ENCODE measurements at regions not wholly inside any gene's neighbourhood (a gene's known extent, or its start where the extent isn't known, plus 50 kb on each side); places are given as distances from the start of the nearest gene placed in this dataset.
"Not testable (repeated sequence)": the region's sequence is repeated elsewhere in the genome, so short reads cannot be mapped to it uniquely, and the experiment has no call there.

DNA sequence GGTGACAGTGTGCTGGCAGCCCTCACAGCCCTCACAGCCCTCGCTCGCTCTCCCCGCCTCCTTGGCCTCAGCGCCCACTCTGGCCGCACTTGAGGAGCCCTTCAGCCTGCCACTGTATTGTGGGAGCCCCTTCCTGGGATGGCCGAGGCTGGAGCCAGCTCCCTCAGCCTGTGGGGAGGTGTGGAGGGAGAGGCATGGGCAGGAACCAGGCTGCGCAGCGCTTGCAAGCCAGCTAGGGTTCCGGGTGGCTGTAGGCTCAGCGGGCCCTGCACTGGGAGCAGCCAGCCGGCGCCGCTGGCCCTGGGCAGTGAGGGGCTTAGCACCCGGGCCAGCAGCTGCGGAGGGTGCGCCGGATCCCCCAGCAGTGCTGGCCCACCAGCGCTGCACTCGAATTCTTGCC lies 177.0 kb downstream of the MSX2 start:
- Histone ChIP-seq H3K27ac (ENCODE audit: insufficient read depth in 1 of 2, low read depth in 1 of 2, low read length in 2 of 2, poor library complexity in 1 of 2, severe bottlenecking in 2 of 2) (no peak overlapping the region), H3K9me3 (ENCODE audit: control extremely low read depth in 1 of 5, control insufficient read depth in 4 of 5, insufficient read depth in 2 of 5, low read depth in 1 of 5, low read length in 4 of 5) (peaks cover 0 to 5% (median 0%) of the 10 kb centered on the region in 5 experiments), H3K27me3 (replicated peaks in 2 of 5; ENCODE audit: control insufficient read depth in 4 of 5, insufficient read depth in 5 of 5, low read length in 4 of 5) (no peaks in the 10 kb centered on the region), H3K36me3 (ENCODE audit: control insufficient read depth in 4 of 4, insufficient read depth in 4 of 4, low read length in 3 of 4) (no peaks in the 10 kb centered on the region), H3K4me1 (ENCODE audit: control extremely low read depth in 1 of 4, control insufficient read depth in 4 of 4, insufficient read depth in 4 of 4, low read length in 3 of 4) (peaks cover 0 to 9% (median 0%) of the 10 kb centered on the region in 4 experiments), H3K4me3 (ENCODE audit: control insufficient read depth in 1 of 7, extremely low read depth in 1 of 7, insufficient read depth in 4 of 7, low read depth in 2 of 7, low read length in 6 of 7) (no peak overlapping the region)
- DNase-seq: no peak
- CTCF ChIA-PET: interaction anchor here (1.6 kb wide), 1 partner anchor 9 kb away, joined by 7 read pairs; no protein-coding TSS in a partner anchor
- WGBS (ENCODE audit: insufficient coverage): 98% methylated on average over 14 of the region's 19 CpGs
- POLR2A ChIA-PET: no interaction called here

DNA sequence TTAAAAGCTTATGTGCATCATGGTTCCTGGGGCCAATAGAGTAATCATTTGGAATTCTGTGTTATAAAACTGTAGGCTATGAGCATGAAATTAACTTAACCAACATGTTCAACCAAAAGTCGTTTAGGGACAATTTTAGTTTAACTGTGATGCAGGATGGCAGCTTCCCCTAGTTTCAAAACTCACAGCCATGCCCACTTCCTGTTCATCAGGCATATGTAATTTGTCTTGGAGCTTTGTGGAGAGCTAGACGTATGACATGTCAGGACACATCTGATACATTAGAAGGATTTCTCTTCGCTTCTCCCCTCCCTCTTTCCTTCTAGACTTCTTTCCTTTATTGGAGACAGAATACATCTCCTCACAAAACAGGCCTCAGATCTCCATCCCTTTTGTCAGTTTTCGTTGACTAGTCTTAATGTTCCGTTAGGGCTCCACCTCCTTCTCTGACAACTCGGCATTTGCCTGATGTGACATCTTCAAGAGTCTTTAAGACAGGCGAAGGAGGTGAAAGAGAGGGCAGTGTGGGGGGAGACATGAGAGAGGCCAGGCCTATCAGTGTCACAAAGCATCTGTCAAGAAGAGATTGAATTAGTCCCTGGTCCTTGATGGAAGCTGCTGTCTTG lies 176.0 kb downstream of the MSX2 start:
- Histone ChIP-seq H3K36me3 (ENCODE audit: control insufficient read depth in 4 of 4, insufficient read depth in 4 of 4, low read length in 3 of 4) (no peaks in the 10 kb centered on the region), H3K4me3 (ENCODE audit: control insufficient read depth in 1 of 7, extremely low read depth in 1 of 7, insufficient read depth in 4 of 7, low read depth in 2 of 7, low read length in 6 of 7) (no peak overlapping the region), H3K4me1 (ENCODE audit: control extremely low read depth in 1 of 4, control insufficient read depth in 4 of 4, insufficient read depth in 4 of 4, low read length in 3 of 4) (peaks cover 0 to 9% (median 0%) of the 10 kb centered on the region in 4 experiments), H3K9me3 (ENCODE audit: control extremely low read depth in 1 of 5, control insufficient read depth in 4 of 5, insufficient read depth in 2 of 5, low read depth in 1 of 5, low read length in 4 of 5) (peaks cover 0 to 1% (median 0%) of the 10 kb centered on the region in 5 experiments), H3K27ac (ENCODE audit: insufficient read depth in 1 of 2, low read depth in 1 of 2, low read length in 2 of 2, poor library complexity in 1 of 2, severe bottlenecking in 2 of 2) (no peak overlapping the region), H3K27me3 (replicated peaks in 2 of 5; ENCODE audit: control insufficient read depth in 4 of 5, insufficient read depth in 5 of 5, low read length in 4 of 5) (no peaks in the 10 kb centered on the region)
- peak in 2 of 3 donors; percentile 52 to 58 for DNase-seq
- 49% methylated on average over 5 of the region's 7 CpGs for WGBS (ENCODE audit: insufficient coverage)
- ChIA-PET POLR2A (no interaction called here), CTCF (interaction anchor here (1.6 kb wide), 1 partner anchor 10 kb away, joined by 7 read pairs; no protein-coding TSS in a partner anchor)

- Histone ChIP-seq H3K27ac (ENCODE audit: insufficient read depth in 1 of 2, low read depth in 1 of 2, low read length in 2 of 2, poor library complexity in 1 of 2, severe bottlenecking in 2 of 2) (no peak overlapping the region), H3K4me3 (ENCODE audit: control insufficient read depth in 1 of 7, extremely low read depth in 1 of 7, insufficient read depth in 4 of 7, low read depth in 2 of 7, low read length in 6 of 7) (no peak overlapping the region), H3K9me3 (ENCODE audit: control extremely low read depth in 1 of 5, control insufficient read depth in 4 of 5, insufficient read depth in 2 of 5, low read depth in 1 of 5, low read length in 4 of 5) (no peaks in the 10 kb centered on the region), H3K4me1 (ENCODE audit: control extremely low read depth in 1 of 4, control insufficient read depth in 4 of 4, insufficient read depth in 4 of 4, low read length in 3 of 4) (peaks cover 0 to 9% (median 0%) of the 10 kb centered on the region in 4 experiments), H3K27me3 (replicated peaks in 2 of 5; ENCODE audit: control insufficient read depth in 4 of 5, insufficient read depth in 5 of 5, low read length in 4 of 5) (no peaks in the 10 kb centered on the region), H3K36me3 (ENCODE audit: control insufficient read depth in 4 of 4, insufficient read depth in 4 of 4, low read length in 3 of 4) (no peaks in the 10 kb centered on the region)
- 98% methylated on average over 3 of the region's 4 CpGs for WGBS (ENCODE audit: insufficient coverage)
- DNase-seq: no peak
- ChIA-PET CTCF (no interaction called here), POLR2A (no interaction called here)
These were observed 173.0 kb downstream of the MSX2 start for GRCh38 chr5:174897281-174897950.

DNA sequence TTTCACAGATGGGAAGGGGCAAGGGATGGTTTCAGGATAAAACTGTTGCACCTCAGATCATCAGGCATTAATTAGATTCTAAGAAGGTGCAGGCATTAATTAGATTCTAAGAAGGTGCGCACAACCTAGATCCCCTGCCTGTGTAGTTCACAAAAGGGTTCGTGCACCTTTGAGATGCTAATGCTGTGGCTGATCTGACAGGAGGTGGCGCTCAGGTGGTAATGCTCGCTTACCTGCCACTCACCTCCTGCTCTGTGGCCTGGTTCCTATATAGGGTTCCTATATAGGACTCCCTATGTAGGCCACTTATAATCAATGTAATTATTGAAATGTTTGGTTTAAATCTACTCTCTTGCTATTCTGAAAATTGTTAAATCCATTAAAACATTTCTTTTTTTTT lies 171.0 kb downstream of the MSX2 start:
- Histone ChIP-seq H3K4me3 (ENCODE audit: control insufficient read depth in 1 of 7, extremely low read depth in 1 of 7, insufficient read depth in 4 of 7, low read depth in 2 of 7, low read length in 6 of 7) (no peak overlapping the region), H3K9me3 (ENCODE audit: control extremely low read depth in 1 of 5, control insufficient read depth in 4 of 5, insufficient read depth in 2 of 5, low read depth in 1 of 5, low read length in 4 of 5) (peaks cover 0 to 6% (median 0%) of the 10 kb centered on the region in 5 experiments), H3K4me1 (ENCODE audit: control extremely low read depth in 1 of 4, control insufficient read depth in 4 of 4, insufficient read depth in 4 of 4, low read length in 3 of 4) (peaks cover 0 to 5% (median 0%) of the 10 kb centered on the region in 4 experiments), H3K27me3 (replicated peaks in 2 of 5; ENCODE audit: control insufficient read depth in 4 of 5, insufficient read depth in 5 of 5, low read length in 4 of 5) (no peaks in the 10 kb centered on the region), H3K36me3 (ENCODE audit: control insufficient read depth in 4 of 4, insufficient read depth in 4 of 4, low read length in 3 of 4) (no peaks in the 10 kb centered on the region), H3K27ac (ENCODE audit: insufficient read depth in 1 of 2, low read depth in 1 of 2, low read length in 2 of 2, poor library complexity in 1 of 2, severe bottlenecking in 2 of 2) (no peak overlapping the region)
- DNase-seq: no peak
- POLR2A ChIA-PET: no interaction called here
- 90% methylated on average over 2 of the region's 4 CpGs for WGBS (ENCODE audit: insufficient coverage)
- CTCF ChIA-PET: no interaction called here

- no peaks in the 10 kb centered on the region for H3K4me1 ChIP-seq (ENCODE audit: control extremely low read depth in 1 of 4, control insufficient read depth in 4 of 4, insufficient read depth in 4 of 4, low read length in 3 of 4)
- no peak overlapping the region for H3K4me3 ChIP-seq (ENCODE audit: control insufficient read depth in 1 of 7, extremely low read depth in 1 of 7, insufficient read depth in 4 of 7, low read depth in 2 of 7, low read length in 6 of 7)
- POLR2A ChIA-PET: no interaction called here
- no peak overlapping the region for H3K27ac ChIP-seq (ENCODE audit: insufficient read depth in 1 of 2, low read depth in 1 of 2, low read length in 2 of 2, poor library complexity in 1 of 2, severe bottlenecking in 2 of 2)
- no peak for DNase-seq
- no peaks in the 10 kb centered on the region for H3K36me3 ChIP-seq (ENCODE audit: control insufficient read depth in 4 of 4, insufficient read depth in 4 of 4, low read length in 3 of 4)
- peaks cover 0 to 6% (median 1%) of the 10 kb centered on the region in 5 experiments for H3K9me3 ChIP-seq (ENCODE audit: control extremely low read depth in 1 of 5, control insufficient read depth in 4 of 5, insufficient read depth in 2 of 5, low read depth in 1 of 5, low read length in 4 of 5)
- WGBS (ENCODE audit: insufficient coverage): 100% methylated on average over 3 of the region's 7 CpGs
- no peaks in the 10 kb centered on the region for H3K27me3 ChIP-seq (replicated peaks in 2 of 5; ENCODE audit: control insufficient read depth in 4 of 5, insufficient read depth in 5 of 5, low read length in 4 of 5)
- CTCF ChIA-PET: no interaction called here
These were observed 168.4 kb downstream of the MSX2 start for GRCh38 chr5:174892742-174893141.

GRCh38 chr5:174880412-174881200 lies 156.2 kb downstream of the MSX2 start:
- H3K36me3 ChIP-seq (ENCODE audit: control insufficient read depth in 4 of 4, insufficient read depth in 4 of 4, low read length in 3 of 4); POLR2A ChIA-PET; H3K27ac ChIP-seq (ENCODE audit: insufficient read depth in 1 of 2, low read depth in 1 of 2, low read length in 2 of 2, poor library complexity in 1 of 2, severe bottlenecking in 2 of 2); DNase-seq; H3K4me3 ChIP-seq (ENCODE audit: control insufficient read depth in 1 of 7, extremely low read depth in 1 of 7, insufficient read depth in 4 of 7, low read depth in 2 of 7, low read length in 6 of 7); H3K27me3 ChIP-seq (replicated peaks in 2 of 5; ENCODE audit: control insufficient read depth in 4 of 5, insufficient read depth in 5 of 5, low read length in 4 of 5); H3K9me3 ChIP-seq (ENCODE audit: control extremely low read depth in 1 of 5, control insufficient read depth in 4 of 5, insufficient read depth in 2 of 5, low read depth in 1 of 5, low read length in 4 of 5); H3K4me1 ChIP-seq (ENCODE audit: control extremely low read depth in 1 of 4, control insufficient read depth in 4 of 4, insufficient read depth in 4 of 4, low read length in 3 of 4); CTCF ChIA-PET: not testable (repeated sequence)
- 95% methylated on average over 24 of the region's 40 CpGs for WGBS (ENCODE audit: insufficient coverage)

DNA sequence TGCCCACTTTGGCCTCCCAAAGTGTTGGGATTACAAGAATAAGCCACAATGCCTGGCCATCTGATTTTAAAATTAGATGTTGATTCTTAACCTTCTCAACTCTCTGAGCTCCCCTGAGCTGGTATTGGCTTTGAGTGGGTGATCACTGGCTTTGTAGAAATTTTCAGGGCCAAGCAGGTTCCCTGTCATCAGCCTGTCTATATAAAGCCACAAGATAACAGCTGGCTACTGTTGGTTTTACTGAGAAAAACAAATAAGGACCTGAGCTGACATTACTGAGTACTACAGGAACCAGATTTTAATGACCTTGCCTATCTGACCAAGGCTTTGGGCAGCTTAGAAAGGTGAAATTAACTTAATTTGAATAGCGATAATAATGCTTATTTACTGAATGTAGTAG lies 153.6 kb downstream of the MSX2 start:
- Histone ChIP-seq H3K36me3 (ENCODE audit: control insufficient read depth in 4 of 4, insufficient read depth in 4 of 4, low read length in 3 of 4) (no peaks in the 10 kb centered on the region), H3K4me1 (ENCODE audit: control extremely low read depth in 1 of 4, control insufficient read depth in 4 of 4, insufficient read depth in 4 of 4, low read length in 3 of 4) (no peaks in the 10 kb centered on the region), H3K9me3 (ENCODE audit: control extremely low read depth in 1 of 5, control insufficient read depth in 4 of 5, insufficient read depth in 2 of 5, low read depth in 1 of 5, low read length in 4 of 5) (peaks cover 0 to 2% (median 0%) of the 10 kb centered on the region in 5 experiments), H3K27ac (ENCODE audit: insufficient read depth in 1 of 2, low read depth in 1 of 2, low read length in 2 of 2, poor library complexity in 1 of 2, severe bottlenecking in 2 of 2) (no peak overlapping the region), H3K27me3 (replicated peaks in 2 of 5; ENCODE audit: control insufficient read depth in 4 of 5, insufficient read depth in 5 of 5, low read length in 4 of 5) (peaks cover 0 to 11% (median 0%) of the 10 kb centered on the region in 5 experiments), H3K4me3 (ENCODE audit: control insufficient read depth in 1 of 7, extremely low read depth in 1 of 7, insufficient read depth in 4 of 7, low read depth in 2 of 7, low read length in 6 of 7) (no peak overlapping the region)
- DNase-seq: no peak
- WGBS (ENCODE audit: insufficient coverage): 100% methylated on average over 1 of the region's 1 CpG
- ChIA-PET POLR2A (no interaction called here), CTCF (no interaction called here)
